ENCODE measurements at regions not wholly inside any gene's neighbourhood (a gene's known extent, or its start where the extent isn't known, plus 50 kb on each side); places are given as distances from the start of the nearest gene placed in this dataset.

GRCh38 chr22:47779474-47779873 lies 1017.0 kb downstream of the TBC1D22A start:
- DNase-seq (ENCODE audit: low spot score) (no peak), ATAC-seq (no peak)
- H3K36me3 Mint-ChIP-seq (ENCODE audit: low read depth), result no peaks in the 10 kb centered on the region; the same call in 1 of the 3 replicates
- no peak overlapping the region for H3K27ac Mint-ChIP-seq
- TF ChIP-seq NANOG (IDR thresholded peaks at IDR 0.05; ENCODE audit: borderline replicate concordance), result no peak
- H3K27ac ChIP-seq (ENCODE audit: low read depth), result no peak overlapping the region
- peaks cover 12% of the 10 kb centered on the region; the same call in 2 of the 3 replicates for H3K4me1 Mint-ChIP-seq
- H3K79me2 ChIP-seq (replicated peaks; ENCODE audit: insufficient read depth), result no peaks in the 10 kb centered on the region
- H3K4me3 Mint-ChIP-seq, result no peak overlapping the region
- no peak overlapping the region for H3K4me2 ChIP-seq
- H3K27me3 Mint-ChIP-seq (ENCODE audit: insufficient read depth, low read depth, poor library complexity), result peaks cover 12% of the 10 kb centered on the region
- H3K27me3 ChIP-seq (ENCODE audit: insufficient read depth), result no peaks in the 10 kb centered on the region
- no peaks in the 10 kb centered on the region for H3K4me1 ChIP-seq (ENCODE audit: insufficient read depth)
- no peaks in the 10 kb centered on the region for H4K20me1 ChIP-seq (replicated peaks; ENCODE audit: insufficient read depth)
- no peak overlapping the region for H3K4me3 ChIP-seq
- H3K9me2 ChIP-seq (ENCODE audit: insufficient read depth), result no peaks in the 10 kb centered on the region
- H3K36me3 ChIP-seq (ENCODE audit: insufficient read depth), result peaks cover 6% of the 10 kb centered on the region; the same call in 1 of the 2 replicates
- no peak overlapping the region for H2AFZ ChIP-seq
- peaks cover 15% of the 10 kb centered on the region for H3K9me3 Mint-ChIP-seq
- no peaks in the 10 kb centered on the region for H3F3A ChIP-seq (replicated peaks; ENCODE audit: low read depth)

- no peaks in the 10 kb centered on the region for H4K20me1 ChIP-seq (replicated peaks; ENCODE audit: insufficient read depth)
- peaks cover 15% of the 10 kb centered on the region for H3K9me3 Mint-ChIP-seq
- H3K27ac Mint-ChIP-seq, result no peak overlapping the region
- H3K4me1 Mint-ChIP-seq, result peaks cover 18% of the 10 kb centered on the region; the same call in 2 of the 3 replicates
- H3K4me1 ChIP-seq (ENCODE audit: insufficient read depth), result no peaks in the 10 kb centered on the region
- H3K4me3 Mint-ChIP-seq, result no peak overlapping the region
- H3K27ac ChIP-seq (ENCODE audit: low read depth), result no peak overlapping the region
- H3K4me3 ChIP-seq, result no peak overlapping the region
- no peak overlapping the region for H3K4me2 ChIP-seq
- DNase-seq (ENCODE audit: low spot score) (no peak), ATAC-seq (no peak)
- no peaks in the 10 kb centered on the region; the same call in 1 of the 3 replicates for H3K36me3 Mint-ChIP-seq (ENCODE audit: low read depth)
- H3K27me3 ChIP-seq (ENCODE audit: insufficient read depth), result no peaks in the 10 kb centered on the region
- no peaks in the 10 kb centered on the region for H3K9me2 ChIP-seq (ENCODE audit: insufficient read depth)
- H3K79me2 ChIP-seq (replicated peaks; ENCODE audit: insufficient read depth), result no peaks in the 10 kb centered on the region
- H2AFZ ChIP-seq, result no peak overlapping the region
- peaks cover 6% of the 10 kb centered on the region; the same call in 1 of the 2 replicates for H3K36me3 ChIP-seq (ENCODE audit: insufficient read depth)
- no peaks in the 10 kb centered on the region for H3F3A ChIP-seq (replicated peaks; ENCODE audit: low read depth)
- H3K27me3 Mint-ChIP-seq (ENCODE audit: insufficient read depth, low read depth, poor library complexity), result peaks cover 9% of the 10 kb centered on the region
- TF ChIP-seq CTCF (conservative IDR thresholded peaks at IDR 0.05; ENCODE audit: low read depth in 2 of 2), result no peak
- TF ChIP-seq JUNB (IDR thresholded peaks at IDR 0.05; ENCODE audit: unreplicated experiment), result no peak
- no peak for TF ChIP-seq EZH2phosphoT487 (IDR thresholded peaks at IDR 0.05; ENCODE audit: unreplicated experiment)
- TF ChIP-seq ZNF331 (CRISPR knock-in tag; IDR thresholded peaks at IDR 0.05; ENCODE audit: low read depth), result no peak
- no peak for TF ChIP-seq CREB1 (CRISPR knock-in tag; IDR thresholded peaks at IDR 0.05; ENCODE audit: low read depth)
- no peak for TF ChIP-seq POLR2AphosphoS5 (IDR thresholded peaks at IDR 0.05; ENCODE audit: low read depth)
- no peak for TF ChIP-seq STAT1 (IDR thresholded peaks at IDR 0.05; ENCODE audit: unreplicated experiment)
- TF ChIP-seq REST (IDR thresholded peaks at IDR 0.05; ENCODE audit: unreplicated experiment), result no peak
- no peak for TF ChIP-seq ZNF114 (CRISPR knock-in tag; IDR thresholded peaks at IDR 0.05)
- no peak for TF ChIP-seq ZNF462 (CRISPR knock-in tag; IDR thresholded peaks at IDR 0.05)
Measured at GRCh38 chr22:47778160-47778658, 1015.8 kb downstream of the TBC1D22A start.

All from GM23338 (cell line).